Midbrain (tissue), 1 donor: ENCODE measurements at regions not wholly inside any gene's neighbourhood (a gene's known extent, or its start where the extent isn't known, plus 50 kb on each side); places are given as distances from the start of the nearest gene placed in this dataset.

Experiments used
- DNase-seq: peaks from one replicate; lab custom pipeline; 2025; lab: John Stamatoyannopoulos, UW

DNA sequence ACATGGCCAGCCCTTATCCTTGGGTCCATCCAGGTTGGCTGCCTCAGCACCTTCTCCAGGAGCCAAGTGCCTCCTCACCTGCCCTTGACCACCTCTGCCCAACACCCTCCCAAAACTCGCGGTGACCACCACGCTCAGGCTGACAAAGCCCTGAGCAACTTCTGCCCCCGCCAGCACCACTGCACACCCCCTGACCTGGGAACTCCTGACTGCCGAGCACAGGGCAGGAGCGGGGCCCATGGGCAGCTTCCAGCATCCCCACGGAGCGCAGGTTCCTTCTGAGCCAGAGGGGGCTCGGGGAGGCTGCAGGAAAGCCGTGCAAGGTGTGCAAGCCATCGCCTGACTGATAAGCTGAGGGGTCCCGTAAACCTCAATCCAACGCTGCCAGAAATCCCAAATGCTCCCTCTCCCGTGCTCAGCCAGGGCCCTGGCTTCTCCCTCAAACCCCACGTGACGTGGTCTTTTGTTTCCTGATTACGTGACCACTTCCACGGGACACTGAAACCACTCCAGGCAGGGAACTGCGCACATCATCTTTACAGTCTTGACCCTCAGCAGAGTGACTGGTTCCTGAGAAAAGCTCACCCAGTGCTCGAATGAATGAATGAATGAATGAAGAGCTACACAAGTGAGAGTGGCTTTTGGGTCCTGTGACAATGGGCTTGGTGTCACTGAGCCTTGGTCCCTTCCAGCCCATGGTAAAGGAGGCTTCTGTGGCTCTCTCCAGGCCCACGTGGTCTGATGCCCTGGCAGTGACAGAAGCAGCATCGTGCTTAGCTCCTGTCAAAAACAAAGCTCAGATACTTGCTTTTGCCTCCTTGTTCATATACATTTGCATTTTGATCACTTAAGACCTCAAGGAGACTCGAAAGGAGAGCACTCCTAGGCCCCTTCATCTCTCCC lies 249.8 kb upstream of the PPP2R2D start:
- no peak for DNase-seq

DNA sequence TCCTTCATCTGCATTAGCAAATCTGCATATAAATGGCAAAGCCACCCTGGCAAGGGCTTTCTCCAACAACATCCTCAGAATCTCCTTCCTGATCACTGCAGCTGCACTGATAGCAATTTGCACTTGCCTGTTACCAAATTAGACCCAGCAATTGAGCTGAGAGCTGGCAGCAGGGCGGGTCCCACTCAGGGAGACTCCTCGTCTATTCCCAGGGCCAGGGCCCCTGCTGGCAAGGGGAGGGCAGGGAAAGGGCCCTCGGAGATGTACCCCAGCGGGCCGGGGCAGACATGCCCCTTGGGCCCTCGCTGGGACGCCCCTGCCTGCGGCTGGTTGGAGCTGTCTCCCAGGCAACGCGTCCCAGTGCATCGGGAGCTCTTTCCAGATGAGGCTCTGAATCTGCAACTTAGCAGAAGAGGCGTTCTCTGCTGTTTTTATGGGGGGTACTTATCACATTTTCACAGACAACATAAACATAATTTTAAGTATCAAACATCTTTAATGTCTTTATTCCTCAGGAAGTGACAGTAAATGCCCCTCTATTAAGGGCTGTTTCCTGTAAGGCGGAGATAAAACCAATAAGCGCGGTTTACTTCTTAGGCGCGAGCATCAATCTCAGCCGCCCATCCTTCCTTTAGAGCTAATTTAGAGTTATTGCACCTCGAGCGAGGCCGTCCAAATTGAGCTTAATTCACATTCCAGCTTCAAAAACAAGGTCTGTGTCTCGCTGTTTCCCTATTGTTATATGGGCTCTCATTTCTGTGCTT lies 249.0 kb upstream of the PPP2R2D start:
- no peak for DNase-seq

DNA sequence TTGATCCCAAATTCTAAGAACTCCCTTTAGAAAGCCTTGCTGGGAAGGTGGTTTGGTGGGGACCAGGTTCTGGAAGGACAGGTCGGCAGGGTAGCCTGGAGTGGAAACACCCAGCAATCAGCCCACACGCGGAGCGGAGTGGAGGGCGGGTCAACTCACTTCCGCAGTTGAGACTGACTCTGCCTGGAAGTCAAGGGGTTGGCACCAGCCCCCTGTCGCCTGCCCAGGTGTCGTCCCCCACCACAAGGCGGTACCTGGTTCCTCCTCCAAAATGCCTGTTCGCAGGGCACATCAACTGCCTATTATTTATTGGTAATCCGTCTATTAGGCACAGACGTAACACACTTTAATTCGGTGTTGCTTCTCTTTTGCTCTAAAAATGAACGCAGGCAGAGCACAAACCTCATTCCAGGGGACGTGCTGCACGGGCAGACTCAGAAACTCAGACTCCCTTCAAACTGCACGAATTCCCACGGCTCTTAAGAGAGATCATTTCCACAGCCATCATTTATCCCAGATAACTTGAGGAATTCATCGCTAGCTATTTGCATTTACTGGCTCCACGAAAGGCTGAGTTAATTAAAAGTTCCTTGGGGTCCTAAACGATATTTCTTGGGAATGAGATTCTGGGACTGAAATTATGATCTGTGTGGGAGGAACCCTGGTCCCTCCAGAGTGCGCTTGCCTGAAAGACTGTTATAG lies 248.2 kb upstream of the PPP2R2D start:
- no peak for DNase-seq

DNA sequence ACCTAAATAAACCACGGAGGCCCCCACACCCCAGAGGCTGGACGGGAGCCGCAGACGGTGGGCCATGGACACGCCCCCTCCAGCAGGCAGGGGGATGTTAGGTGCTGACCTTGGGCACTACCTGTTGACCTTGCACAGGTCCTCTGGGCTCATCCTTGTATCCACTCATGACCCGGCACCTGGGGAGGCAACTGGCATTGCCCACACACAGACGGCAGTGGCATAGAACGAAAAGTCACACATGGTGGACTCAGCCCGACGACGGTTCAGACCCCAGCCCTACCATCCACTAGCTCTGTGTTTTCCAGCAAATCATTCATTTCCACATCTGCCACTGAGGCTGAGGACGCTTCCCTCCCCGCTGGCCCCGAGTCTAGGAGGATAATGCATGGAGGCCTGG lies 247.7 kb upstream of the PPP2R2D start:
- no peak for DNase-seq

DNA sequence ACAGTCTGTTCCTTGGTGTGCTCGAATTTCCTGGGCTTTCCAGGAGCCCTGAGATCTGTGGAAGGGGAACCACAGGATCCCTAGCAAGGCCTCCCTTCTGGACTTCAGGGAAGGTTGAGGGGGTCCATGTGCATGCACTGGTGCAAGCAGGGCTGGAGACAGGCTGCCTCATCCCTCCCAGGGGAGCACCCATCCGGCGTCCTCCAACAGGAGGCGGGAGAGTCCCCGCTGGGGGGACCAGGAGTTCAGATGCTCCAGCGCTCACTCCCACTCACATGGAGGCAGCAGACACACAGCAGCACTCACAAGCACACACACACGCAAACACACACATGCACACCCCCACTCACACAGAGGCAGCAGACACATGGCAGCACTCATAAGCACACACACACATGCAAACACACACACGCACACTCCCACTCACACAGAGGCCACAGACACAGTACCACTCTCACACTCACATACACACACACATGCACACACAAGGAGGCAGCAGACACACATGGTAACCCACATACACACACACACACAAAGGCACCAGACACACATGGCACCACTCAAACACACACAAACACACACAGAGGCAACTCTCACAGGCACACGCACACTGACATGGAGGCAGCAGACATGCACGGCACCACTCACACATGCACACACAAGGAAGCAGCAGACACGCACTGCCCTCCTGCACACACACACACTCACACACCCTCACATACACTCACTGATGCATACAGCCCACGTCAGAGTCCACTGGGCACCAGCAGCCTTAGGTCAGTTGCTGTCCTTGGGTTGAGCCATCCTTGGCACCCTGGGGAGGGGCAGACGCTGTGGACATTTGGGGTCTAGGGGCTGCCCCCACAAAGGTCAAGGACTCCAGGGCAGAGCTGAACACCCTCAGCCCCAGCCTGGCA lies 247.0 kb upstream of the PPP2R2D start:
- DNase-seq, result no peak

DNA sequence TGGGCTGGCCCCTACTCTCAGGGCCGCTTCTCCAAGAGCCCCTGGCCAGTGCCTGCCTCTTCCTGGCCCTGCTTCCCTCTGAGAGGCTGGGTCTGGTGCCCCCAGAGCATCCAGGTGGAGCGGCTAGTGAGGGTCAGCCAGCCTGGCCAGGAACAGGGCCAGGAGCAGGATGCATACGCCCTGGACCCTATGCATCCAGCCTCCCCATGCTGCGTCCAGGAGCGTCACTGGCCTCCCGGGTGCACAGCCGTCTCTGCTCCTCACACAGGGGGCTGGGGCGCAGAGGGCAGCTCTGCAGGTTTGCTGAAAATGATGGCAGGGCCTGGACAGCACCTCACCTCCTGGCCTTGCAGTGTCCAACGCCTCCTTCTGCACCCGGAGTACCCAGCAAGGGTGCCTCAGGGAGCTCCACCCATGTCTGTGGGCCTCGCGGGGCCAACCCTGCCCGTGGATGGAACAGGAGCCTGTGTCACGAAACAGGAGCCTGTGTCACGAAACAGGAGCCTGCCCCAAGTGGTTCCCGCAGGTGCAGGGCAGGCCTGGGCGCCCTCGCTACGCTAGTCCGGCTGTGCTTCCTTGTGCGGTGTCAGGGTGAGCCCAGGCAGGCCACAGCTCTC lies 246.2 kb upstream of the PPP2R2D start:
- DNase-seq, result no peak

DNA sequence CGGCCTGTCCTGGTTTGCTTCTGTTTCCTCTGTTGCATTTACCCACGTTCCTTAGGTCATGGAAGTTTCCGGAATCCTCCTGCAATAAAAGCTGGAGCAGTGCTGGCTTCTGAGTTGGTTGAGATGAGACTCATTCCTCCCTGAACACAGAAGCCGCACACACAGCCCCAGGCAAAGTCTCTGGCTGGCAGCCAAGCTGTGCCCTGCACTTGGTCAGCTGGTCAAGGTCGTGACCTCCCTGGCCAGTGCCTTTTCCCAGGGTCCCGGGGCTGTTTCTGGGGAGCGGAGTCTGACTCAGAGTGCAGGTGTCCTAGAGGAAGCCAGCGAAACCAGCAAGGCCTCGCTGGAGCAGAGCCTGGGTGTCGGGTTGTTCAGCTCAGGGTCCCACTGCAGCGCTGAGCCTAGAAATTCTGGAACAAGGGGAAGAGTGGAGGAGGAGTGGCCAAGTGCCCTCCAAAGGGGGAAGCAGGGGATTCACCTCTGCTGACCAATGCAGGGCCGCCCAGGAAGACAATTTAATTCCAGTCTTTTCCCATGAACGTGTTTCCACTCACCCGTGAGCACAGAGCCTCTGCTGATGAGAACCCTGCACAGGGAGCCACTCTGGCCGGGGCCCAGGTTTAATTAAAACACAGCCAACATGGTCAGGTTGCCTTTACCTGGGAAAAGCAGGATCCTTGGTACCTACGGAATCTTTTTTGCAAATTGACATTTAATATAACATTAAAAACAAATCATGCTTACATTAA lies 245.5 kb upstream of the PPP2R2D start:
- no peak for DNase-seq

DNA sequence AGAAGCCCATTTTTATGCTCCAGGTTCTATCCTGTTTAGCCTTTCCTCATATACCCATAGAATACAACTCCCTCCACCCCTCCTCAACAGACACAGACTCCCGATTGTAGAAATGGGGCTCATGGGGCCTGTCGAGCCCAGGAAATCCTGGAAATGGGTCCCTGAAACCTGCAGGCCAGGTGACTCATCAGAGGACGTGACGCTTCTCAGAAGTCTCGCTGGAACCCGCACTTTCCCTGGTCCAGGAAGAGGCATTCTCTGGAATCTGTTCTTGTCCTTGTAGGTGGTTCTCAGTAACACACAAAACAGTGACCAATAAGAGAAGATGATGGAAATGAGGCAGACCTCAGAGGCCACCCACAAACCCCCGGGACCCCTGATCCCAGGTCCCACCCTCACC lies 244.8 kb upstream of the PPP2R2D start:
- no peak for DNase-seq

DNA sequence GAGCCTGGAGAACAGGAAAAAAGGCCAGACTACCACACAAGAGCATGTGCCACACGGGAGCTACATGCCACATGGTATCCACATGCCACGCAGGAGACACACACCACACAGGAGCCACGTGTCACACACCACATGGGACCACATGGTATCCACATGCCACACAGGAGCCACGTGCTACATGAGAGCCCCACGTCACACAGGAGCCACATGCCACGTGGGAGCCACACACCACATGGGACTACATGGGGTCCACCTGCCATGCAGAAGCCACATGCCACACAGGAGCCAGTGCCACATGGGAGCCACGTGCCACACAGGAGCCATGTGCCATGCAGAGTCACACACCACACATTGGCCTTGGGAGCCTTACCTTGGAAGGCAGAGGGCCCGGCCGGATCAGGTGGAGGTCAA lies 244.4 kb upstream of the PPP2R2D start:
- no peak for DNase-seq

DNA sequence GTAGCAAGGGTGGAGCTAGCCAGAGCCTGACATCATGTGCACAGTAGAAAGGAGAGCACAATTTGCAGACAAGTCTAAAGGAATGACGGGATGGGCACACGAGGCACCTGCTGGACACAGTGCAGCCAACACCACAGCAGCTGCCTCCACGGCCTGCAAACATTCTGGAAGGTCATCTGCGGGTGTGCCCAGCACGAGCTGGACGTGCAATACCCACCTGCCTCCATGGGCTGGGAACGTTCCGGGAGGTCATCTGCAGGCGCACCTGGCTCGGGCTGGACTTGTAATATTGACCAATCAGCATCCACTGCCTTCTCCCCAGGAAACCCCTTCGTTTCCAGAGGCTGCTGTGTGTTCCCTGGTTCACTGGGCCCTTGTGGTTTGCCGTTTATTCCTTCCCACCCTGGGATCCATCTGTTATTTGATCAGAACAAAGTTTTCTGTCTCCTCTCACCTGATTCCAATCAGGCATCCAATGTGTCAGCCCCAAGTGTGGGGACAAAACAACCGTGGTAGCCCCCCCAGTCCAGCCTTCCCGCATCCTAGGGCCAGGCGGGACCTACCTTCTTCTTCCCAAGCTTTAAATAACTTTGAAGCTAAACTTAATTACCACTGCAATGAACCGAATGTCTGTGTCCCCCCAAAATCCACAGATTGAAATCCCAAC lies 243.4 kb upstream of the PPP2R2D start:
- no peak for DNase-seq

DNA sequence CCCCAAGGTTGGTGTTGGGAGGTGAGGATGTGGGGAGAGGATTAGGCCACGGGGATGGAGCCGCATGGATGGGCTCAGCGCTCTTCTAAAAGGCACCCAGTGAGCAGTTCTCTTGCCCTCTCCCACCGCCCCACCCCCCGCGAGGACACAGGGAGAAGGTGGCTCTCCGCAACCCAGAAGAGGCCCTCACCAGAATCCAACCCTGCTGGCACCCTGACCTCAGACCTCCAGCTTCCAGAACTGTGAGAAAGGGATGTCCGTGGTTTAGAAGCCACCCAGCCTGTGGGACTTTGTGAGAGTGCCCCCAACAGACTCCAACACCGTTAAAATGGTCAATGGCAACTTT lies 242.8 kb upstream of the PPP2R2D start:
- no peak for DNase-seq

DNA sequence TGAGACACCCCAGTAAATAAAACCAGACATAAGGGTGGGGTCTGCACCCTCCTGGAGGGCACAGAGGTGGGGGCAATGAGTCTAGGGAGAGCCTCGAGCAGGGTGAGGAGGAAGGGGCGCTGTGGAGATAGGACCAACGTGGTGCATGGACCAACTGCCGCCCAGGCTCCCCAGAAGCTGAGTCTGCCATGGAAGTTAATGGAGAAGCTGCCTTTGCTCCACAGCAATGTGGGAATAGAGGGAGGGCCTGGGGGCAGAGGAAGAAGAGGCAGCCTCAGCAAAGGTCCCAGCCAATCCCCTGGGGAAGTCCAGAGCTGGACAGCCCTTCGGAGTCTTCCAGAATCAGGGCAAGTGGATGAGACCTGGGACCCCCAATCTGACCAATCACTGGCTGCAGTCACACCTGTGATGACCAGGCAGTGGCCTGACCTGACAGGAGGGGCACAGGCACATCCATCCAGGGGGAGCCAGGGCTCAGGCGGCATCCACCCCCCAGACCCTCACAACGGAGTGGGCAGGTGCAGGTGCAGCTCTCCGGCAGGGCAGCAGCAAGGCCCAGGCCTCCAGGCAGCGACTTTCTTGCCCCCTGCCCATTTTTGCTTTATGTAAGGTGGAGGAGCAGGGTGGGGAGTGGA lies 242.2 kb upstream of the PPP2R2D start:
- DNase-seq, result no peak

DNA sequence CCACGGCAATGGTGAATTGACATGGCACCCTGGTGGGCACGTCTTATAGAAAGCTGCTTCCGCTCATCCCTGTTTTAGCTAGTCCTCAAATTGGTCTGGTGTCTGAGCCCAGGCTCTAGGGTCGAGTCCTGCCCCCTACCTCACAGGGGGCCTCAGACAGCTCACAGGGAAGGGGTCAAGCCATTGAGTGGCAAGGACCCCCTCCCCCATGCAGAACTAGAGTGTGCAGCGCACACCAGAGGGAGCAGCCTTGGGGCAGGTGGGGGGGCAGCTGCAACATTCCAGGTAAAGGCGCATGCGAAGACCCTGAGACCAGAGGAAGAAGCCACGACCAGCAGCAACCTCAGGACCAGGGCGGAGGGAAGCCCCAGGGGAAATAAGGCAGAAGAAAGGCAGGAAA lies 240.4 kb upstream of the PPP2R2D start:
- no peak for DNase-seq

DNA sequence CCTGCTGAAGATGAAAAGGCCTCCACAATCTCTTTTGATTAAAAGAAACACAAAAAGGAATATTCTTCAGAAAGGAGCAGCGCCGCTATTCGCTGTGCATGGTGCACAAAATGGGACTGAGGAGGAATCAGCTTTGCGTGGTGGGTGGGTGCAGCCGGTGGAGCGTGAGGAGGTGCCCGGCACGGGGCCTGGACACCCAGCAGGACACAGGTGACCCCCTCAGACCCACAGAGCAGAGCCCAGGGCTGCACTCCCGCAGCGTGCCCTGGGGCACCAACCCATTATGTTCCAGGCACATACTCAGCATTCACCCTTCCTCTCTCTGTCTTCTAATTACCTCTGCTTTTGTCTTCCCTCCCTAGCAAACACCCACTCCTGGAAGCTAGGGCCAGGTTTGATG lies 238.0 kb upstream of the PPP2R2D start:
- no peak for DNase-seq

DNA sequence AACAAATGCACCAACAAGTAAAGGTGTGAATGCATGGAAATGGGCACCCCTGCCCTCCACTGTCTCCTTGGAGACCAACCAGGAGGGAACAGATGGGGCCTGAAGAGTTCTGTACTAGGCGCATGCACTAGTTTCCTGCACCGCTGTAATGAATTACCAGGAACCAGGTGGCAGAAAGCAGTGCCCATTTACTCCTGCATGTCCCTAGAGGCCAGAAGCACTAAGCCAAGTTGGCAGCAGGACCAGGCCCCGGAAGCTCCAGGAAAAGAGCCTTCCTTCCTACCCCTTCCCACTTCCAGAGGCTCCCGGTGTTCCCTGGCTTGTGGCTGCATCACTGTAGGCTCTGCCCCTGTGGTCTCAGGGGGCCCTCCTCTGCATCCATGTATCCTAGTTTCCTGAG lies 237.5 kb upstream of the PPP2R2D start:
- no peak for DNase-seq

DNA sequence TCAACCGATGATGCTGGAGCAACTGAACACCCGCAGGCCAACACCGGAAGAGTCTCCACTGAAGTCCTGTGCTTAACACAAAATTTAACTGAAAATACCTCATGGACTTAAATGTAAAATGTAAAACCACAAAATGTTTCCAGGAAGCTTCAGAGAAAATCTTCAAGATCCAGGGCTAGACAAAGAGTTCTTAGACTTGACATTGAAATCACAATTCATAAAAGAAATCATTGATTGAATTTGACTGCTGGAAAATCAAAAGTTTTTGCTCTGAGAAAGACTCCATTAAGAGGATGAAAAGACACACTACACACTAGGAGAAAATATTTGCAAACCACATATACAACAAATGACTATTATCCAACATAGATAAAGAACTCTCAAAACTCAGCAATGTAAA lies 234.7 kb upstream of the PPP2R2D start:
- DNase-seq, result no peak

DNA sequence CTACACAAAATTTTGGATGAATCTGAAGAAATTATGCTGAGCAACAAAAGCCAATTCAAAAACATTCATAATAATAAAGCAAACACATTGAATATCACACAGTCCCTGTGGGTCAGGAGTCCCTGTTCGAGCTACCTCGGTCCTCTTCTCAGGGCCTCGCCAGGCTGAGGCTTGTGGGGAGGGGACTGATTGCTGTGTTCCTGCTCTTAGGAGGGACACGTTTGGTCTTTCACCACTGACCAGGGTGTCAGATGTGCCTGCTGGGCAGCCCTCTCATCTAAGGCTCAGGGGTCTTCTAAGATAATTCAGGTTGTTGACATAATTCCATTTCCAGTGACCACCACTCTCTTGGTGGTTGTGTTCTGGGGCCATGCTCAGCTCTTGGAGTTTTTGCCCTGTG lies 233.8 kb upstream of the PPP2R2D start:
- DNase-seq, result no peak

DNA sequence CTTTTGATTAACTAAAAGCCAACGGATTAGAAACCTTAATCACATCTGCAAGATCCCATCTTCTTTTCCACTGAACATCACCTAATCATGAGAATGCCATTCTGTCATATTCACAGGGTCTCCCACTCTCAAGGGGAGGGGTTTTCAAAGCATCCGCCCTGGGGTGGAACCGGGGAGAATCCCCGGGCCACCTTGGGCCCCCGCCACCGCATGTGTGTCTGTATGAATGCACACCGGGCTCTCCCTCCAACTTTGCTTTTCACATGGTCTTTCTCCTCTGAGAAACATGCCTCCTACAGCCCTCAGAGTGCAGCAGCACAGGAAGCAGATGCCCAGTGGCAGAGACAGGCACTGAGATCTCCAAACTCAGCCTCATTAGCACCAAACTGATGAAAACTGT lies 233.2 kb upstream of the PPP2R2D start:
- DNase-seq, result no peak

DNA sequence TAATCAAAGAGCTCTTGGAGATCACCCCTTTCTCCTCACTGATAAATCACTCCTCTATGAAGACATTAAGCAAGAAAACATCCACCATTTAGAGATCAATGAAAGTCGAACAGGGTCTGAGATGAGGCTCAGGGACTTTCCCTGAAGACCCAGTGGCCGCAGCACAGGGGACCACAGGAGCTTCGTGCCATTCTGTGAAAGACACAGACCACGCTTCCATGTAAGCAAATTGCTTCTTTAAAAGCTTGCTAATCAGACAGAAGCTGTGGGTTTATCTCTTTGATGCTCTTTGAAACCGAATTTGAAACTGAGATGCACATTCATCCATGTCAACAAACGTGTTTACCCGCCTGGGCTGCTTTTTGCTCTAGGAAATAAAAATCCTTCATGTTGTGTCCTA lies 231.9 kb upstream of the PPP2R2D start:
- no peak for DNase-seq

DNA sequence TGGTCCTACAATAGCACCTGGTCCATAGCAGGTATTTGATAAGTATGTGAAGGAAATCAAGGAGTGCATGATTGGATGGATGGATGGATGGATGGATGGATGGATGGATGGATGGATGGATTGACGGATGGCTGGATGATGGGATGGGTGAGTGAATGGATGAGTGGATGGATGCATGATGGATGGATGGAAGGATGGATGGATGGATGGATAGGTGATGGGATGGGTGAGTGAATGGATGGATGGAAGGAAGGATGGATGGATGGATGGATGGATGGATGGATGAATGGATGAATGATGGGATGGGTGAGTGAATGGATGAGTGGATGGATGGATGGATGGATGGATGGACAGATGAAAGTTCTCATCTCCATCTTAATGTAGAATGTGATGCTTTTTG lies 231.0 kb upstream of the PPP2R2D start:
- DNase-seq, result no peak
